HepG2 (cell line): ENCODE measurements at regions not wholly inside any gene's neighbourhood (a gene's known extent, or its start where the extent isn't known, plus 50 kb on each side); places are given as distances from the start of the nearest gene placed in this dataset.

Experiments used
- AFF4 ChIP-seq: sonication (generic); formaldehyde crosslinking; IDR thresholded peaks from 2 replicates; pipeline ENCODE4 v1.4.0; 2020; ENCODE audit warnings: missing genetic modification reagents
- CTCF ChIP-seq: sonication (generic); formaldehyde crosslinking; IDR thresholded peaks from 2 replicates; pipeline ENCODE4 v1.5.0; 2020; ENCODE audit warnings: mild to moderate bottlenecking, missing genetic modification reagents, moderate library complexity
- JUND ChIP-seq: sonication (generic); formaldehyde crosslinking; IDR thresholded peaks from 2 replicates; pipeline ENCODE4 v1.8.0; 2022; ENCODE audit warnings: mild to moderate bottlenecking, missing genetic modification reagents
- POLR2A ChIP-seq, 2 experiments: IDR thresholded peaks; 2 replicates each; pipeline ENCODE4 v1.6.1; 2011; ENCODE audit warnings: low read depth in 2 of 2, low read length in 2 of 2, mild to moderate bottlenecking in 1 of 2, moderate library complexity in 1 of 2; ENCODE audit not compliant: insufficient read depth in 1 of 2

- no peak for TF ChIP-seq POLR2A (IDR thresholded peaks at IDR 0.05; ENCODE audit: insufficient read depth in 1 of 2, low read depth in 2 of 2, low read length in 2 of 2)
- TF ChIP-seq JUND (CRISPR knock-in tag): no peak
- no peak for TF ChIP-seq CTCF (CRISPR knock-in tag)
- no peak for TF ChIP-seq AFF4 (CRISPR knock-in tag)
These were observed 95.7 kb upstream of the C1QTNF9B start for GRCh38 chr13:23992781-23993679.
